ENCODE measurements at regions not wholly inside any gene's neighbourhood (a gene's known extent, or its start where the extent isn't known, plus 50 kb on each side); places are given as distances from the start of the nearest gene placed in this dataset.

- H3K27me3 ChIP-seq, result peaks cover 0 to 35% (median 0%) of the 10 kb centered on the region in 4 donors
- no peak for DNase-seq
- H3K36me3 ChIP-seq, result no peaks in the 10 kb centered on the region
- WGBS, 2 donors, result 40 to 73% methylated on average over 1 of the region's 1 CpG
- H3K9me3 ChIP-seq, result no peaks in the 10 kb centered on the region
- intact Hi-C loops (cut with DNase I), result no loop called here
- TF ChIP-seq POLR2A (IDR thresholded peaks at IDR 0.05) (no peak), CTCF (IDR thresholded peaks at IDR 0.05) (no peak)
- no peaks in the 10 kb centered on the region for H3K4me1 ChIP-seq
- H3K27ac ChIP-seq, result no peak overlapping the region
- H3K4me3 ChIP-seq, result no peak overlapping the region
These were observed 838.2 kb upstream of the ADGRL2 start for GRCh38 chr1:80962564-80962963.

DNA sequence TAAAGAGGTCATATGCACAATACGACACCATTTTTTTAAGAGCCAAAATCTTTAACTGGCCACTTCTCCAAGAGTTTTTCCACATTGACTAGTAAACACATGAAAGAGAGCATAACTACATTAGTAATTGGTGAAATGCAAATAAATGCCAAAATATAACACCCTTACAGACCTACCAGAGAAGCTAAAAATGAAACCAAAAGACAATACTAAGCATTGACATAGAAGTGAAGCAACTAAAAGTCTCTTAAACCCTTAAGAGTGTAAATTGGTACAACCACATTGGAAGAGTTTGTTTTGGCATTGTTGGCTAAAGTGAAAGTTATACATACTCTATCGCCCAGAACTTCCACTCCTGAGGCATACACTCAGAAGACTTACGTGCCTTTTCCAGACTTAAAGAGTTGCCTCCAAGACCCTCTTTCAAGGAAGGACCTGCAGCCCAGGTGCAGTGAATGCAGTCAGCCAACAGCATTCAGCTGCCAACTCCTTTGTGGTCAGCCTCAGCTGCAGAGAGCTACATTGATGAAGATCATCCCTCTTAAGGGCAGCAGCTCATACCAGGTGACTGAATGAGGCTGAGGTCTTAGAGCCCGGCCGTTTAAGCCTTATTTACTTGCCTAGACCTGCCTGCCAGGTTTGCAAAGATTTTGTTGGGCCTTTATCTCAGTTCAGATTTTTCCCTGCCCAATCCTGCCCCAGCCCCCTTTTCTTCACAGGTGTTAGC lies 839.1 kb upstream of the ADGRL2 start:
- DNase-seq, result no peak
- no peak for TF ChIP-seq CTCF (IDR thresholded peaks at IDR 0.05)
- no peak for TF ChIP-seq POLR2A (IDR thresholded peaks at IDR 0.05)
- Histone ChIP-seq H3K27me3 (peaks cover 0 to 33% (median 0%) of the 10 kb centered on the region in 4 donors), H3K4me3 (no peak overlapping the region), H3K4me1 (no peaks in the 10 kb centered on the region), H3K9me3 (no peaks in the 10 kb centered on the region), H3K27ac (no peak overlapping the region), H3K36me3 (no peaks in the 10 kb centered on the region)
- 52 to 56% methylated on average over 5 of the region's 5 CpGs for WGBS, 2 donors
- intact Hi-C loops (cut with DNase I), result no loop called here

- Histone ChIP-seq H3K27me3 (no peaks in the 10 kb centered on the region), H3K4me1 (no peaks in the 10 kb centered on the region), H3K36me3 (no peaks in the 10 kb centered on the region), H3K4me3 (no peak overlapping the region), H3K9me3 (peaks cover 0 to 14% (median 7%) of the 10 kb centered on the region in 3 donors), H3K27ac (no peak overlapping the region)
- TF ChIP-seq POLR2A (IDR thresholded peaks at IDR 0.05) (no peak), CTCF (IDR thresholded peaks at IDR 0.05) (no peak)
- DNase-seq, result no peak
- 88 to 100% methylated on average over 1 of the region's 1 CpG for WGBS, 2 donors
- intact Hi-C loops (cut with DNase I), result no loop called here
These were observed 867.4 kb upstream of the ADGRL2 start for GRCh38 chr1:80933346-80933745.

DNA sequence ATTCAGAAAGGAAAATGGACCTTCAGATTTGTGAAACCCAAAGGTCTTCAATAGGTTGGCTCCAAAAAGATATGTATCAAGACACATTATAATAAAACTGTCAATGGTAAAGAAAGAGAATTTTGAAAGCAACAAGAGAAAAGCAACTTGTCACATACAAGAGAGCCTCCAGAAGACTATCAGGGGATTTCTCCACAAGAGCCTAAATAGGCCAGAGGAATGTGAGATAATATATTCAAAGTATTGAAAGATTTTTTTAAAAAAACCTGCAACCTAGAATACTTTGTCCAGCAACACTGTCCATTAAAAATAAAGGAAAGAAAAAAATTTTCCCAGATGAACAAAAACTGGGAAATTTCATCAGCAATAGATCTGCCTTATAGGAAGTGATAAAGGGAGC lies 869.6 kb upstream of the ADGRL2 start:
- H3K9me3 ChIP-seq, result peaks cover 0 to 14% (median 7%) of the 10 kb centered on the region in 3 donors
- intact Hi-C loops (cut with DNase I), result no loop called here
- no peak overlapping the region for H3K27ac ChIP-seq
- H3K4me1 ChIP-seq, result no peaks in the 10 kb centered on the region
- no peak overlapping the region for H3K4me3 ChIP-seq
- TF ChIP-seq POLR2A (IDR thresholded peaks at IDR 0.05) (no peak), CTCF (IDR thresholded peaks at IDR 0.05) (no peak)
- DNase-seq, result no peak
- H3K27me3 ChIP-seq, result no peaks in the 10 kb centered on the region
- no peaks in the 10 kb centered on the region for H3K36me3 ChIP-seq

DNA sequence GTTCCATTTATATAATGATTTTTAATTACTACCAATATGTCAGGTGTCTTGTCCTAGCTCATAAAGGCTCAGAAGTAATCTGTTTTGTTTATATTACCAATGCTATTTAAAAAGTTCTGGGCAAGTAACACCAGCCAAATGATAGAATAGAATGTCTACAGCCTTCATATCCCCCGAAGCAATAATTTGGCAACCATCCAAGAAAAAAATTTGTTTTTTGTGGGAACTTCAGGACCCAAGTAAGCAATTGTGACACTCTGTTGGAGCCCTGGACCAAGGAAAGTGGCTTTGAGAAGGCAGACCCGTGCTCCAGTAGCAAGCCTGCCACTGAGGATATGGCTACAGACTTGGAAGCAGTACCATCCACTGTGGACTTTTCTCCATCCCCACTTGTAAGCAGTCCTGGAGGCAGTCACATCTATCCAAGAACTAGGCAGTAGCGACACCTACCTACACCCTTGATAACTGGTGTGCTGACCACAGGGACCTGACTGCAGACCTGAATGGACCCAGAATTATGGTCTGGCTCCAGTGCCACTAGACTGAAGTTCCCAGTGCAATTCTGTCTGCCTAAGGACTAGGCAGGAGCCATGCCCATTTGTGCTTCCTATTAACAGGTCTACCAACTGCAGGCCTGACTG lies 870.7 kb upstream of the ADGRL2 start:
- Histone ChIP-seq H3K4me3 (no peak overlapping the region), H3K4me1 (no peaks in the 10 kb centered on the region), H3K36me3 (no peaks in the 10 kb centered on the region), H3K9me3 (peaks cover 0 to 14% (median 7%) of the 10 kb centered on the region in 3 donors), H3K27me3 (no peaks in the 10 kb centered on the region), H3K27ac (no peak overlapping the region)
- WGBS, 2 donors, result 24 to 60% methylated on average over 1 to 3 of the region's 3 CpGs
- TF ChIP-seq POLR2A (IDR thresholded peaks at IDR 0.05) (no peak), CTCF (IDR thresholded peaks at IDR 0.05) (no peak)
- no peak for DNase-seq
- intact Hi-C loops (cut with DNase I), result no loop called here
